ENCODE measurements at regions not wholly inside any gene's neighbourhood (a gene's known extent, or its start where the extent isn't known, plus 50 kb on each side); places are given as distances from the start of the nearest gene placed in this dataset.

DNA sequence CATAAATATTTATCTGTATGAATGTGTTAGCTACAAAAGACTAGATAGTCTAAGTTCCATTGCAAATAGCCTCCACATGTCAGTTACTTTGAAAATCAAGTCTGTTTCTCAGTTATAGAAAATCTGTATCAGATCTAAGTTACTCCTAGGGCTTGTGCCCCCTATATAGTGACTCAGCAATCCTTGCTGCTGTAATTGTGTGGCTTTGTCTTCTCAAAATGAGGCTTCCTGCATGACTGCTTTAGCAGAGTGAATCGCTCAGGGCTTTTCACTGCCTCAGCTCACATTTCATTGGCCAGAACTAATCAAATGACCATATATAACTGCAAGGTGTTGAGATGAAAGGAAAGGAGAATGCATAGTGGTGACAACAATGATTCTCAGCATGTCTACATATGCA, 552.2 kb upstream of the STXBP6 start:
- no peak for TF ChIP-seq POLR2A (IDR thresholded peaks at IDR 0.05; ENCODE audit: low read length)
- no peak for TF ChIP-seq GATA1 (IDR thresholded peaks at IDR 0.05; ENCODE audit: low read depth, low read length)
